IMR-90 (cell line): ENCODE measurements at regions not wholly inside any gene's neighbourhood (a gene's known extent, or its start where the extent isn't known, plus 50 kb on each side); places are given as distances from the start of the nearest gene placed in this dataset.

Experiments
- ATAC-seq: fragments of 200-7000 bp; cut with Tn5 transposase; 2 replicates; pipeline ENCODE4 v1.9.1; 2020; ENCODE audit warnings: low read depth, mild to moderate bottlenecking, moderate library complexity
- BruUV-seq: library from RNA; stranded (reverse); fragments of 400-500 nt; replicated peaks from 2 replicates; lab custom pipeline; 2021; lab: Mats Ljungman, UMichigan
- CTCF ChIA-PET: fragments of 300-600 bp; formaldehyde crosslinking; extraction: SDS; loops from one replicate; lab custom pipeline; 2021; ENCODE audit warnings: antibody characterized with exemption; lab: Yijun Ruan, JAX
- POLR2A ChIA-PET: fragments of 300-600 bp; sonication (Branson Sonifier 250); formaldehyde crosslinking; loops from one replicate; lab custom pipeline; 2022; ENCODE audit warnings: antibody characterized with exemption; ENCODE audit not compliant: unreplicated experiment; lab: Charles Lee
- DNase-seq: peaks from one replicate; pipeline ENCODE4 v3.0.0; 2013
- H2AFZ ChIP-seq: replicated peaks from 2 replicates; pipeline ENCODE3; 2013; ENCODE audit warnings: low read length, mild to moderate bottlenecking; ENCODE audit not compliant: poor library complexity
- H2AK5ac ChIP-seq: 2 replicates; pipeline ENCODE4 v1.6.1; 2013; ENCODE audit warnings: low read depth, low read length, inconsistent platforms
- H2AK9ac ChIP-seq: replicated peaks from 2 replicates; pipeline ENCODE3; 2013; ENCODE audit warnings: mild to moderate bottlenecking, low read depth, low read length, moderate library complexity; ENCODE audit not compliant: poor library complexity
- H2BK120ac ChIP-seq: 2 replicates; pipeline ENCODE4 v1.6.1; 2013; ENCODE audit warnings: low read depth, low read length, inconsistent platforms
- H2BK15ac ChIP-seq: 3 replicates; pipeline ENCODE4 v1.6.1; 2013; ENCODE audit warnings: low read depth, low read length, inconsistent platforms
- H2BK20ac ChIP-seq: 2 replicates; pipeline ENCODE4 v1.6.1; 2013; ENCODE audit warnings: low read depth, mild to moderate bottlenecking, inconsistent platforms, low read length, moderate library complexity
- H2BK5ac ChIP-seq: 2 replicates; pipeline ENCODE4 v1.6.1; 2013; ENCODE audit warnings: mild to moderate bottlenecking, low read depth, low read length, inconsistent platforms; ENCODE audit not compliant: poor library complexity, severe bottlenecking
- H3K14ac ChIP-seq: replicated peaks from 2 replicates; pipeline ENCODE4 v1.6.1; 2013; ENCODE audit warnings: low read depth, low read length, inconsistent platforms
- H3K18ac ChIP-seq: 2 replicates; pipeline ENCODE4 v1.6.1; 2013; ENCODE audit warnings: low read depth, low read length, control low read depth
- H3K23ac ChIP-seq: 2 replicates; pipeline ENCODE4 v1.6.1; 2013; ENCODE audit warnings: low read depth, low read length, inconsistent platforms
- H3K27ac ChIP-seq: 2 replicates; pipeline ENCODE4 v1.5.1; 2013; ENCODE audit warnings: mild to moderate bottlenecking, control low read depth, low read length; ENCODE audit not compliant: insufficient read depth
- H3K27me3 ChIP-seq: 2 replicates; pipeline ENCODE4 v1.6.1; 2013; ENCODE audit warnings: low read length; ENCODE audit not compliant: control insufficient read depth, insufficient read depth
- H3K36me3 ChIP-seq: 2 replicates; pipeline ENCODE4 v1.6.1; 2013; ENCODE audit warnings: low read length, mixed read lengths; ENCODE audit not compliant: control insufficient read depth, insufficient read depth
- H3K4ac ChIP-seq: 2 replicates; pipeline ENCODE4 v1.6.1; 2013; ENCODE audit warnings: low read depth, low read length, inconsistent platforms
- H3K4me1 ChIP-seq: 2 replicates; pipeline ENCODE4 v1.6.1; 2013; ENCODE audit warnings: low read length, mixed read lengths; ENCODE audit not compliant: control insufficient read depth, insufficient read depth
- H3K4me2 ChIP-seq: 2 replicates; pipeline ENCODE4 v1.6.1; 2013; ENCODE audit warnings: low read depth, mild to moderate bottlenecking, control low read depth, low read length, moderate library complexity
- H3K4me3 ChIP-seq: 2 replicates; pipeline ENCODE4 v1.5.1; 2013; ENCODE audit warnings: low read depth, mild to moderate bottlenecking, control low read depth, low read length, moderate library complexity; ENCODE audit not compliant: insufficient read depth
- H3K56ac ChIP-seq: 2 replicates; pipeline ENCODE4 v1.6.1; 2013; ENCODE audit warnings: low read length, inconsistent platforms; ENCODE audit not compliant: insufficient read depth; ENCODE audit errors: extremely low read depth
- H3K79me1 ChIP-seq, 2 experiments: 2 replicates each; pipeline ENCODE4 v1.6.1; 2013; ENCODE audit warnings: low read length in 2 of 2, inconsistent platforms in 1 of 2, low read depth in 1 of 2
- H3K9ac ChIP-seq: 2 replicates; pipeline ENCODE4 v1.6.1; 2013; ENCODE audit warnings: low read depth, low read length, control low read depth
- H3K9me1 ChIP-seq: 2 replicates; pipeline ENCODE4 v1.6.1; 2013; ENCODE audit warnings: low read length, inconsistent platforms; ENCODE audit not compliant: insufficient read depth
- H3K9me3 ChIP-seq: 2 replicates; pipeline ENCODE4 v1.6.1; 2013; ENCODE audit warnings: low read length; ENCODE audit not compliant: control insufficient read depth, insufficient read depth
- H4K20me1 ChIP-seq: 2 replicates; pipeline ENCODE4 v1.6.1; 2013; ENCODE audit warnings: low read length, inconsistent platforms; ENCODE audit not compliant: insufficient read depth
- H4K5ac ChIP-seq: 2 replicates; pipeline ENCODE4 v1.6.1; 2013; ENCODE audit warnings: mild to moderate bottlenecking, low read depth, low read length, control low read depth
- H4K8ac ChIP-seq, 2 experiments: 2 replicates each; pipeline ENCODE4 v1.6.1; 2013; ENCODE audit warnings: low read depth in 2 of 2, low read length in 2 of 2, control low read depth in 1 of 2, inconsistent platforms in 1 of 2
- H4K91ac ChIP-seq: 2 replicates; pipeline ENCODE4 v1.6.1; 2013; ENCODE audit warnings: low read depth, low read length, inconsistent platforms; ENCODE audit not compliant: insufficient read depth
- CTCF ChIP-seq: conservative IDR thresholded peaks from 2 replicates; pipeline ENCODE4 v1.5.1; 2012; ENCODE audit warnings: mild to moderate bottlenecking, low read depth, low read length, improper control_type of control experiment
- ELK1 ChIP-seq: fragments of 150-350 bp; IDR thresholded peaks from 2 replicates; pipeline ENCODE4 v1.6.1; 2016; ENCODE audit warnings: low read depth, mild to moderate bottlenecking, low read length, moderate library complexity, borderline replicate concordance
- MAFK ChIP-seq: IDR thresholded peaks from 2 replicates; pipeline ENCODE4 v1.6.1; 2012; ENCODE audit warnings: low read depth, low read length, improper control_type of control experiment
- POLR2A ChIP-seq: IDR thresholded peaks from 2 replicates; pipeline ENCODE4 v1.6.1; 2012; ENCODE audit warnings: mild to moderate bottlenecking, low read depth, low read length
- RCOR1 ChIP-seq: IDR thresholded peaks from 2 replicates; pipeline ENCODE4 v1.6.1; 2012; ENCODE audit warnings: mild to moderate bottlenecking, low read length, improper control_type of control experiment; ENCODE audit not compliant: insufficient replicate concordance
- SMC3 ChIP-seq: fragments of 150-350 bp; IDR thresholded peaks from 2 replicates; pipeline ENCODE4 v1.6.1; 2016; ENCODE audit warnings: low read depth, mild to moderate bottlenecking, antibody characterized with exemption, low read length, moderate library complexity
- USF2 ChIP-seq: fragments of 150-350 bp; IDR thresholded peaks from 2 replicates; pipeline ENCODE4 v1.6.1; 2017; ENCODE audit warnings: mild to moderate bottlenecking, antibody characterized with exemption, low read length, low read depth
- WGBS, 2 experiments: methylation state at CpG; one replicate each; pipeline versions ENCODE4 v1.1.5 to v1.1.7; 2013; ENCODE audit warnings: missing lambda C conversion rate in 2 of 2; ENCODE audit not compliant: insufficient read length in 1 of 2; ENCODE audit errors: extremely low coverage in 2 of 2; 5-methylcytosine and 5-hydroxymethylcytosine counted together
- dilution Hi-C: fragments of 300-500 bp; cut with HindIII; formaldehyde crosslinking; loops from one replicate; pipeline ENCODE4 v1.14.3; 2018; ENCODE audit warnings: low sequenced_read_pairs; ENCODE audit not compliant: unreplicated experiment
- in situ Hi-C: fragments of 300-500 bp; cut with MboI; formaldehyde crosslinking; loops from 3 replicates; pipeline ENCODE4 v1.14.3; 2019; ENCODE audit warnings: low sequenced_read_pairs, inconsistent platforms, mixed read lengths
- intact Hi-C: fragments of 100-400 bp; cut with micrococcal nuclease; formaldehyde crosslinking; loops from 2 replicates; pipeline ENCODE4 v1.10.0; 2022

- TF ChIP-seq USF2, result no peak
- TF ChIP-seq CTCF, result no peak
- TF ChIP-seq MAFK, result no peak
- TF ChIP-seq ELK1, result no peak
- no peak for TF ChIP-seq POLR2A
- no peak for TF ChIP-seq RCOR1
- TF ChIP-seq SMC3, result no peak
- dilution Hi-C loops (no loop called here), intact Hi-C loops (no loop called here), in situ Hi-C loops (loop anchor here (5.0 kb wide), 1 partner anchor 112 kb away; no protein-coding TSS in a partner anchor)
- 63% methylated on average over 1 of the region's 4 CpGs; no CpG with 5 or more reads in 1 of the 2 experiments for WGBS, 2 experiments
- H3K27me3 ChIP-seq, result peaks cover 3% of the 10 kb centered on the region; the same call in 1 of the 2 replicates
- no TSS peak for BruUV-seq
- no peak overlapping the region for H2BK15ac ChIP-seq
- no peaks in the 10 kb centered on the region for H3K9me3 ChIP-seq
- H3K14ac ChIP-seq, result no peak overlapping the region
- no peaks in the 10 kb centered on the region for H3K36me3 ChIP-seq
- DNase-seq (no peak), ATAC-seq (no peak)
- ChIA-PET CTCF (no interaction called here), POLR2A (no interaction called here)
- H2AFZ ChIP-seq, result no peak overlapping the region
- H2BK20ac ChIP-seq, result no peak overlapping the region
- H2BK5ac ChIP-seq, result no peak overlapping the region
- no peak overlapping the region for H2BK120ac ChIP-seq
- H3K4me1 ChIP-seq, result no peaks in the 10 kb centered on the region
- no peak overlapping the region for H2AK9ac ChIP-seq
- H3K4ac ChIP-seq, result no peak overlapping the region
- no peak overlapping the region for H3K4me3 ChIP-seq
- H3K9ac ChIP-seq, result no peak overlapping the region
- H3K79me1 ChIP-seq, result no peaks in the 10 kb centered on the region
- no peak overlapping the region for H3K27ac ChIP-seq
- no peak overlapping the region for H4K91ac ChIP-seq
- no peak overlapping the region for H3K56ac ChIP-seq
- no peaks in the 10 kb centered on the region for H4K20me1 ChIP-seq
- no peak overlapping the region for H2AK5ac ChIP-seq
- no peaks in the 10 kb centered on the region for H3K9me1 ChIP-seq
- no peak overlapping the region for H3K4me2 ChIP-seq
- H3K23ac ChIP-seq, result no peak overlapping the region
- no peak overlapping the region for H4K8ac ChIP-seq
- H3K18ac ChIP-seq, result no peak overlapping the region
- H4K5ac ChIP-seq, result no peak overlapping the region
These were observed 98.8 kb upstream of the CACNA1A start for GRCh38 chr19:13604902-13605586.
